ENCODE measurements at regions not wholly inside any gene's neighbourhood (a gene's known extent, or its start where the extent isn't known, plus 50 kb on each side); places are given as distances from the start of the nearest gene placed in this dataset.

DNA sequence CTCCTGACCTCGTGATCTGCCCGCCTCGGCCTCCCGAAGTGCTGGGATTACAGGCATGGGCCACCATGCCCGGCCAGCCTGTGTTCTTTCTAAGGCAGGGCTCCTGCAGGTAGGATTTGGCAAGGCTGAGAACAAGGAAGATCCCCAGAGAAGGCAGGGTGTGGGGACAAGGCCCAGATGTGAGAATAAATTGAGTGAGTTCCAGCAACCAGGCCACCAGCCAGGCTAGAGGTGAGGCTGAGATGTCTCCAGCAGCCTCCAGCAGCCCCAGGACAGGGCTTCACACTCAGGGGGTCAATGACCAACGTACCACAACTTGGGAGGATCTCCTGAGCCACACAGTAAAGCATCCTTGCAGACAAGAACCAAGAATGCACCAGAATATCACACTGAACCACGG, 75.1 kb downstream of the BUD13 start:
- H3K4me1 ChIP-seq (ENCODE audit: insufficient read depth): peaks cover 11% of the 10 kb centered on the region
- H3K36me3 Mint-ChIP-seq (ENCODE audit: low read depth): no peaks in the 10 kb centered on the region
- no peak overlapping the region for H3K4me2 ChIP-seq
- peaks cover 9% of the 10 kb centered on the region for H3K27me3 Mint-ChIP-seq (ENCODE audit: insufficient read depth, low read depth, poor library complexity)
- no peaks in the 10 kb centered on the region for H3K79me2 ChIP-seq (replicated peaks; ENCODE audit: insufficient read depth)
- ATAC-seq (no peak), DNase-seq (ENCODE audit: low spot score) (no peak)
- 0 out of 2 replicates have a peak, but pooled peaks cover 3% of the 10 kb centered on the region for H3K9me2 ChIP-seq (ENCODE audit: insufficient read depth)
- no peaks in the 10 kb centered on the region for H3K27me3 ChIP-seq (ENCODE audit: insufficient read depth)
- no peak overlapping the region for H3K27ac Mint-ChIP-seq
- no peak overlapping the region for H3K4me3 Mint-ChIP-seq
- peaks cover 13% of the 10 kb centered on the region; the same call in 2 of the 3 replicates for H3K4me1 Mint-ChIP-seq
- H2AFZ ChIP-seq: no peak overlapping the region
- no peaks in the 10 kb centered on the region for H3F3A ChIP-seq (replicated peaks; ENCODE audit: low read depth)
- H3K4me3 ChIP-seq: no peak overlapping the region
- no peak for TF ChIP-seq EZH2phosphoT487 (IDR thresholded peaks at IDR 0.05; ENCODE audit: unreplicated experiment)
- no peak for TF ChIP-seq JUNB (IDR thresholded peaks at IDR 0.05; ENCODE audit: unreplicated experiment)
- TF ChIP-seq EZH2 (IDR thresholded peaks at IDR 0.05; ENCODE audit: low read depth, unreplicated experiment): no peak
- TF ChIP-seq ZNF331 (CRISPR knock-in tag; IDR thresholded peaks at IDR 0.05; ENCODE audit: low read depth): no peak
- no peak for TF ChIP-seq CREB1 (CRISPR knock-in tag; IDR thresholded peaks at IDR 0.05; ENCODE audit: low read depth)
- TF ChIP-seq, protein P1, sequence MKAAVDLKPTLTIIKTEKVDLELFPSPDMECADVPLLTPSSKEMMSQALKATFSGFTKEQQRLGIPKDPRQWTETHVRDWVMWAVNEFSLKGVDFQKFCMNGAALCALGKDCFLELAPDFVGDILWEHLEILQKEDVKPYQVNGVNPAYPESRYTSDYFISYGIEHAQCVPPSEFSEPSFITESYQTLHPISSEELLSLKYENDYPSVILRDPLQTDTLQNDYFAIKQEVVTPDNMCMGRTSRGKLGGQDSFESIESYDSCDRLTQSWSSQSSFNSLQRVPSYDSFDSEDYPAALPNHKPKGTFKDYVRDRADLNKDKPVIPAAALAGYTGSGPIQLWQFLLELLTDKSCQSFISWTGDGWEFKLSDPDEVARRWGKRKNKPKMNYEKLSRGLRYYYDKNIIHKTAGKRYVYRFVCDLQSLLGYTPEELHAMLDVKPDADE (IDR thresholded peaks at IDR 0.05): no peak
- TF ChIP-seq, protein P2, sequence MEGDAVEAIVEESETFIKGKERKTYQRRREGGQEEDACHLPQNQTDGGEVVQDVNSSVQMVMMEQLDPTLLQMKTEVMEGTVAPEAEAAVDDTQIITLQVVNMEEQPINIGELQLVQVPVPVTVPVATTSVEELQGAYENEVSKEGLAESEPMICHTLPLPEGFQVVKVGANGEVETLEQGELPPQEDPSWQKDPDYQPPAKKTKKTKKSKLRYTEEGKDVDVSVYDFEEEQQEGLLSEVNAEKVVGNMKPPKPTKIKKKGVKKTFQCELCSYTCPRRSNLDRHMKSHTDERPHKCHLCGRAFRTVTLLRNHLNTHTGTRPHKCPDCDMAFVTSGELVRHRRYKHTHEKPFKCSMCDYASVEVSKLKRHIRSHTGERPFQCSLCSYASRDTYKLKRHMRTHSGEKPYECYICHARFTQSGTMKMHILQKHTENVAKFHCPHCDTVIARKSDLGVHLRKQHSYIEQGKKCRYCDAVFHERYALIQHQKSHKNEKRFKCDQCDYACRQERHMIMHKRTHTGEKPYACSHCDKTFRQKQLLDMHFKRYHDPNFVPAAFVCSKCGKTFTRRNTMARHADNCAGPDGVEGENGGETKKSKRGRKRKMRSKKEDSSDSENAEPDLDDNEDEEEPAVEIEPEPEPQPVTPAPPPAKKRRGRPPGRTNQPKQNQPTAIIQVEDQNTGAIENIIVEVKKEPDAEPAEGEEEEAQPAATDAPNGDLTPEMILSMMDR (conservative IDR thresholded peaks at IDR 0.05; ENCODE audit: low read depth in 2 of 2): no peak
- no peak for TF ChIP-seq POLR2AphosphoS5 (IDR thresholded peaks at IDR 0.05; ENCODE audit: low read depth)
- TF ChIP-seq NANOG (IDR thresholded peaks at IDR 0.05; ENCODE audit: borderline replicate concordance): no peak
- no peak for TF ChIP-seq STAT1 (IDR thresholded peaks at IDR 0.05; ENCODE audit: unreplicated experiment)
- TF ChIP-seq ZNF114 (CRISPR knock-in tag; IDR thresholded peaks at IDR 0.05): no peak
- TF ChIP-seq, protein P3, sequence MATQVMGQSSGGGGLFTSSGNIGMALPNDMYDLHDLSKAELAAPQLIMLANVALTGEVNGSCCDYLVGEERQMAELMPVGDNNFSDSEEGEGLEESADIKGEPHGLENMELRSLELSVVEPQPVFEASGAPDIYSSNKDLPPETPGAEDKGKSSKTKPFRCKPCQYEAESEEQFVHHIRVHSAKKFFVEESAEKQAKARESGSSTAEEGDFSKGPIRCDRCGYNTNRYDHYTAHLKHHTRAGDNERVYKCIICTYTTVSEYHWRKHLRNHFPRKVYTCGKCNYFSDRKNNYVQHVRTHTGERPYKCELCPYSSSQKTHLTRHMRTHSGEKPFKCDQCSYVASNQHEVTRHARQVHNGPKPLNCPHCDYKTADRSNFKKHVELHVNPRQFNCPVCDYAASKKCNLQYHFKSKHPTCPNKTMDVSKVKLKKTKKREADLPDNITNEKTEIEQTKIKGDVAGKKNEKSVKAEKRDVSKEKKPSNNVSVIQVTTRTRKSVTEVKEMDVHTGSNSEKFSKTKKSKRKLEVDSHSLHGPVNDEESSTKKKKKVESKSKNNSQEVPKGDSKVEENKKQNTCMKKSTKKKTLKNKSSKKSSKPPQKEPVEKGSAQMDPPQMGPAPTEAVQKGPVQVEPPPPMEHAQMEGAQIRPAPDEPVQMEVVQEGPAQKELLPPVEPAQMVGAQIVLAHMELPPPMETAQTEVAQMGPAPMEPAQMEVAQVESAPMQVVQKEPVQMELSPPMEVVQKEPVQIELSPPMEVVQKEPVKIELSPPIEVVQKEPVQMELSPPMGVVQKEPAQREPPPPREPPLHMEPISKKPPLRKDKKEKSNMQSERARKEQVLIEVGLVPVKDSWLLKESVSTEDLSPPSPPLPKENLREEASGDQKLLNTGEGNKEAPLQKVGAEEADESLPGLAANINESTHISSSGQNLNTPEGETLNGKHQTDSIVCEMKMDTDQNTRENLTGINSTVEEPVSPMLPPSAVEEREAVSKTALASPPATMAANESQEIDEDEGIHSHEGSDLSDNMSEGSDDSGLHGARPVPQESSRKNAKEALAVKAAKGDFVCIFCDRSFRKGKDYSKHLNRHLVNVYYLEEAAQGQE (IDR thresholded peaks at IDR 0.05; ENCODE audit: unreplicated experiment): no peak
- TF ChIP-seq, protein P4, sequence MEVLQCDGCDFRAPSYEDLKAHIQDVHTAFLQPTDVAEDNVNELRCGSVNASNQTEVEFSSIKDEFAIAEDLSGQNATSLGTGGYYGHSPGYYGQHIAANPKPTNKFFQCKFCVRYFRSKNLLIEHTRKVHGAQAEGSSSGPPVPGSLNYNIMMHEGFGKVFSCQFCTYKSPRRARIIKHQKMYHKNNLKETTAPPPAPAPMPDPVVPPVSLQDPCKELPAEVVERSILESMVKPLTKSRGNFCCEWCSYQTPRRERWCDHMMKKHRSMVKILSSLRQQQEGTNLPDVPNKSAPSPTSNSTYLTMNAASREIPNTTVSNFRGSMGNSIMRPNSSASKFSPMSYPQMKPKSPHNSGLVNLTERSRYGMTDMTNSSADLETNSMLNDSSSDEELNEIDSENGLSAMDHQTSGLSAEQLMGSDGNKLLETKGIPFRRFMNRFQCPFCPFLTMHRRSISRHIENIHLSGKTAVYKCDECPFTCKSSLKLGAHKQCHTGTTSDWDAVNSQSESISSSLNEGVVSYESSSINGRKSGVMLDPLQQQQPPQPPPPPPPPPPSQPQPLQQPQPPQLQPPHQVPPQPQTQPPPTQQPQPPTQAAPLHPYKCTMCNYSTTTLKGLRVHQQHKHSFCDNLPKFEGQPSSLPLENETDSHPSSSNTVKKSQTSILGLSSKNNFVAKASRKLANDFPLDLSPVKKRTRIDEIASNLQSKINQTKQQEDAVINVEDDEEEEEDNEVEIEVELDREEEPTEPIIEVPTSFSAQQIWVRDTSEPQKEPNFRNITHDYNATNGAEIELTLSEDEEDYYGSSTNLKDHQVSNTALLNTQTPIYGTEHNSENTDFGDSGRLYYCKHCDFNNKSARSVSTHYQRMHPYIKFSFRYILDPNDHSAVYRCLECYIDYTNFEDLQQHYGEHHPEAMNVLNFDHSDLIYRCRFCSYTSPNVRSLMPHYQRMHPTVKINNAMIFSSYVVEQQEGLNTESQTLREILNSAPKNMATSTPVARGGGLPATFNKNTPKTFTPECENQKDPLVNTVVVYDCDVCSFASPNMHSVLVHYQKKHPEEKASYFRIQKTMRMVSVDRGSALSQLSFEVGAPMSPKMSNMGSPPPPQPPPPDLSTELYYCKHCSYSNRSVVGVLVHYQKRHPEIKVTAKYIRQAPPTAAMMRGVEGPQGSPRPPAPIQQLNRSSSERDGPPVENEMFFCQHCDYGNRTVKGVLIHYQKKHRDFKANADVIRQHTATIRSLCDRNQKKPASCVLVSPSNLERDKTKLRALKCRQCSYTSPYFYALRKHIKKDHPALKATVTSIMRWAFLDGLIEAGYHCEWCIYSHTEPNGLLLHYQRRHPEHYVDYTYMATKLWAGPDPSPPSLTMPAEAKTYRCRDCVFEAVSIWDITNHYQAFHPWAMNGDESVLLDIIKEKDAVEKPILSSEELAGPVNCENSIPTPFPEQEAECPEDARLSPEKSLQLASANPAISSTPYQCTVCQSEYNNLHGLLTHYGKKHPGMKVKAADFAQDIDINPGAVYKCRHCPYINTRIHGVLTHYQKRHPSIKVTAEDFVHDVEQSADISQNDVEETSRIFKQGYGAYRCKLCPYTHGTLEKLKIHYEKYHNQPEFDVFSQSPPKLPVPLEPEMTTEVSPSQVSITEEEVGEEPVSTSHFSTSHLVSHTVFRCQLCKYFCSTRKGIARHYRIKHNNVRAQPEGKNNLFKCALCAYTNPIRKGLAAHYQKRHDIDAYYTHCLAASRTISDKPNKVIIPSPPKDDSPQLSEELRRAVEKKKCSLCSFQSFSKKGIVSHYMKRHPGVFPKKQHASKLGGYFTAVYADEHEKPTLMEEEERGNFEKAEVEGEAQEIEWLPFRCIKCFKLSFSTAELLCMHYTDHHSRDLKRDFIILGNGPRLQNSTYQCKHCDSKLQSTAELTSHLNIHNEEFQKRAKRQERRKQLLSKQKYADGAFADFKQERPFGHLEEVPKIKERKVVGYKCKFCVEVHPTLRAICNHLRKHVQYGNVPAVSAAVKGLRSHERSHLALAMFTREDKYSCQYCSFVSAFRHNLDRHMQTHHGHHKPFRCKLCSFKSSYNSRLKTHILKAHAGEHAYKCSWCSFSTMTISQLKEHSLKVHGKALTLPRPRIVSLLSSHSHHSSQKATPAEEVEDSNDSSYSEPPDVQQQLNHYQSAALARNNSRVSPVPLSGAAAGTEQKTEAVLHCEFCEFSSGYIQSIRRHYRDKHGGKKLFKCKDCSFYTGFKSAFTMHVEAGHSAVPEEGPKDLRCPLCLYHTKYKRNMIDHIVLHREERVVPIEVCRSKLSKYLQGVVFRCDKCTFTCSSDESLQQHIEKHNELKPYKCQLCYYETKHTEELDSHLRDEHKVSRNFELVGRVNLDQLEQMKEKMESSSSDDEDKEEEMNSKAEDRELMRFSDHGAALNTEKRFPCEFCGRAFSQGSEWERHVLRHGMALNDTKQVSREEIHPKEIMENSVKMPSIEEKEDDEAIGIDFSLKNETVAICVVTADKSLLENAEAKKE (CRISPR knock-in tag; IDR thresholded peaks at IDR 0.05): no peak
- H4K20me1 ChIP-seq (replicated peaks; ENCODE audit: insufficient read depth): no peaks in the 10 kb centered on the region
- no peaks in the 10 kb centered on the region for H3K36me3 ChIP-seq (ENCODE audit: insufficient read depth)
- no peak overlapping the region for H3K27ac ChIP-seq (ENCODE audit: low read depth)
- H3K9me3 Mint-ChIP-seq: no peaks in the 10 kb centered on the region
